MM.1S (cell line): ENCODE measurements at regions not wholly inside any gene's neighbourhood (a gene's known extent, or its start where the extent isn't known, plus 50 kb on each side); places are given as distances from the start of the nearest gene placed in this dataset.

Source experiments
- CTCF ChIP-seq: fragments of 300-600 bp; sonication (generic); IDR thresholded peaks from 2 replicates; pipeline ENCODE4 v1.5.1; 2016; ENCODE audit warnings: antibody characterized with exemption, low read length, mixed read lengths
- EZH2 ChIP-seq: fragments of 300-600 bp; sonication (generic); optimal IDR thresholded peaks from 2 replicates; pipeline ENCODE3; 2017; ENCODE audit warnings: low read depth, mild to moderate bottlenecking, antibody characterized with exemption, low read length, mixed read lengths

GRCh38 chr12:87383680-87384079 lies 645.5 kb downstream of the C12orf50 start:
- TF ChIP-seq CTCF (no peak), EZH2 (no peak)
